DMS153 treated with DMSO at 0.1 percent for 48 hours (cell line): ENCODE measurements at regions not wholly inside any gene's neighbourhood (a gene's known extent, or its start where the extent isn't known, plus 50 kb on each side); places are given as distances from the start of the nearest gene placed in this dataset.
A peak's percentile ranks its signal among the peaks of the same experiment; 100 is the strongest.

Experiments
- DNase-seq: peaks from one replicate; lab custom pipeline; 2025; ENCODE audit not compliant: unreplicated experiment; lab: John Stamatoyannopoulos, UW

DNA sequence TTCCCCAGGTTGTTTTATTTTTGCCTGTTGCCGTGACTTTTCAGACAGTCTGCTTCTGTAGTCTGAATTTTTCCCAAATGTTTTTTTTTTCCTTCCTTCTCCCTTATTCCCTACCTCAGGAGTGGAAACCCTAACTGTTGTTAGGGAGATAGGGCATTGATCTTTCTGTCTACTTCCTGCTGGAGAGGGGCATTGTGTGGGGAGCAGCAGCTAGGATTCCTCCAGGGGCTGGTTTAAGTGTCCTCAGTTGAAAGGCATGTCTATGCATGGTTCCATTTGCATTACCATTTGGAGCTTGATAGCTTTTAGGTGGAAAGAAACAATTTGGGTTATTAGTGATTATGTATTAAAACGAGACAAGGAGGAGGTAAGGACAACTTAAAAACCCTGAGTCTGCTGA, 383.9 kb downstream of the DCAF12L2 start:
- no peak for DNase-seq

DNA sequence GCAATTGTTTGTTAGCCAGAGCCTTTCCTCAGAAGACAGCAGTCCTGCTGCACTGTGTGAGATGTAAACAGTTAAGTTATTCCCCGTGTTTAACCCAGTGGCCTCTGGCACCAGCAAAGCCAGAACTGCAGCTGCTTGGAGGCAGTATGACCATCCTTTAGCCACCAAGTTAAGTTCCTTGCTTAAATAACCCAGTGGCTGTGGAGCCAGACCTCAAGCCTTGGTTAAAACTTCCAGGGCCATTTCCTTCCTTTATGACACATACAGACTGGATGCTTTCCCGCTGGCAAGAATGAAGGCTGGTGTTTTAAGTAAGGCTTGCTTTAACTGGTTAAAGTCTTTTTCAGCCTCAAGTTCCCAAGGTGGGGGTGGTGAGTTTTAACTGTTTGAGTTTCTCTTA, 379.8 kb downstream of the DCAF12L2 start:
- no peak for DNase-seq

DNA sequence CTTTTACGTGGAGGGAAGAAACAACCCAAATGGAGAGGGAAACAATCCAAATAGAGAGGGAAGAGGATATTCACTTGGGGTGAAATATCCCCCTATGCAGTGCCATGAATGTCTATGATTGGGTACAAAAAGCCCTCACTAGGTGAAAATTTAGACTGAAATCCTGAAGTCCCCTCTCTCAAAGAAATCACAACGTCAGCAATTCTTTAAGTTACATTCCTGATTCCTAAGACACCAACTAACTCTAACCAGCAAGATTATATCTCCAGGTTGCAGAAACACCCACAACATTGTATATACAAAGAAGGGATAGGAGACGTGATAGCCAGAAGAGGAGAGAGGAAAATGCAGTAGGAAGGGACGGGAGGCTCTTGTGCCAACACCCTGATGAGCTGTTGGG, 374.3 kb downstream of the DCAF12L2 start:
- no peak for DNase-seq

DNA sequence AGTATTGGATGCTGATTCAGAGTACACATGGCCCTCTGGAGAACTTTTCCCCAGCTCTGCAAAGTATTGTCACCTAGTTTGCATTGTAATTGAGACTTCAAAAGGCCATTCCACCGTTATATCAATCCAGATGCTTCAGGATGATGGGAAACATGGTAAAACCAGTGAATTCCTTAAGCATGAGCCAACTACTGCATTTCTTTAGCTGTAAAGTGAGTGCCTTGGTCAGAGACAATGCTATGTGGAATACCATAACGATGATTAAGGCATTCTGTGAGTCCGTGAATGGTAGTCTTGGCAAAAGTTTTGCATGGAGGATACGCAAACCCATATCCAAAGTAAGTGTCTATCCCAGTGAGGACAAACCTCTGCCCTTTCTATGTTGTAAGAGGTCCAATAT, 355.2 kb downstream of the DCAF12L2 start:
- no peak for DNase-seq

DNA sequence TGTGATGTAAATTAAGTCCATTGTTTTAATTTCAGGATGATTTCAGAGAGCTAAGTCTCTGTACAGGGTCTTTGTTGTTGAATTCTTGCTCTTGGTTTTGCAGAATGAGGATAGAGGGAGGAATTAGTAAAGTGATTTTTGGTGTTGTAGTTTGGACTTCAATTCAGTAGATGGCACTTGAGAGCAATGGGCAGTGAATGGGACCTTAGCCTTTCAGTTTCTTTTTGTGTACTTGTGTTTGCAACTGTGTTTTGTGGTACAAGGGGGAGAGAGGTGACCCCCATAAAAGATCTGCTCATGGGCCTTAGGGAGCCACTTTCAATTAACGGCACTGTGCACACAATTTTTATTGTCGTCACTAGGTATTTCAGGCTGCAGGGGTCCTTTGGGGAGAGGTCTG, 340.0 kb downstream of the DCAF12L2 start:
- DNase-seq: no peak

DNA sequence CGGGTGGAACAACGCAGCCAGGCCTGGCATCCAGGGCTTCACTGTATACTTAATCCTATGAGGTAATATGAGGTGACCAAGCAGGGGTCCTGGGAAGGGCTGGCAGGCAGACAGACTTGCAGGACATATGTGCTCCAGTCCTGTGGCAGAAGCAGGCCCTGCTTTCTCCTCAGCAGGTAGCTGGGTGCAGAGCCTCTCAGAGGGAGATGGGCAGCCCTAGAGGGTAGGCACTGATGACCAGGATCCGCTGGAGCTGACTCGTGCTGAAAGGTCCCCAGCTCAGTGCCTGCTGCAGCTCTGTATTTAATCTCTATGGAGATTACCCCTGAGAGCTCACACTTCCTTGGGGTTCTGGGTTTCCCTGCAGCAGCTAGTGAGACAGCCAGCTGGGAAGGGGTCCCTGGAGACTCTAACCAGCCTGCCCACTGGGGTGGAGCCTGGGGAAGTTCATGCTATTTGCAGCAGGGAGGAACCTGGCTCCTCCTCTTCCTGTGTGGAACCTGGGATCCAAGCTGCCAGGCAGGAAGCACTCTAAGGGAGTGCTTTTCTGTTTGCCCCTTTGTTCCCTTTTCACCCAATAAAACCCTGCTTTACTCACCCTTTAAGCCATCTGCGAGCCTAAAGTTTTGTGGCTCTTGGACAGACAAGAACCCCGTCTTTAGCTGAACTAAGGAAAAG, 339.2 kb downstream of the DCAF12L2 start:
- DNase-seq: no peak

DNA sequence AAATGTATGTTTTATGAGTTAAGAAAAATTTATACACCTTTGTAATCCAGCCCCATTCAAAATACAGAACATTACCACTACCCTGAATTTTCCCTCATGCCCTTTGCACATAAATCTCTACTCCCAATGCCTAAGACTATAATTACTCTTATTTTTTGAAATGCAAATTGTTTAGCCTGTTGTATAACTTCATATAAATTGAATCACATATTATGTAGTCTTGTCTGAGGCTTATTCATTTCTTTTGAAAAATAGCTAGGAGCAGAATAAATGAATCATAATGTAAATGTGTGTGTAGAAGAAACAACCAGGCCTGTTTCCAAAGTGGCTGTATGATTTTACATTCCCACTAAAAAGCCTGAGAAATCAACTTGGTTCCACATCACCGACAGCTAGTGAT, 319.8 kb downstream of the DCAF12L2 start:
- no peak for DNase-seq

DNA sequence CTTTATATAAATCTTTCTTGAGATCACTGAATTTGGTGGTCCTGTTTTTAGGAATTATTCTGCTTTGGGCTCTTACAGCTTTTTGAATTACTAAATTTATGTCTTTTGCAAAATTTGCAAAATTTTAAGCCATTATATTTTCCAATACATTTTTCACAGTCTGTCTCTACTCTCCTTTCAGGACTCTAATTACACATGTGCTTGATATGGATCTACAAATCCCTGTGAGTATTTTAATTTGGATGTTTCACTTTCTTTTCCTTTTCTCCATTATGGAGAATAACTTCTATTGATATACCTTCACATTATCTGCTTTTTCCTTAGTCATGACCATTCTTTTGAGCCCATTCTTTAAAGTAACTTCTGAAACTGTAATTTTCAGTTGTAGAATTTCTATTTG, 315.4 kb downstream of the DCAF12L2 start:
- no peak for DNase-seq

DNA sequence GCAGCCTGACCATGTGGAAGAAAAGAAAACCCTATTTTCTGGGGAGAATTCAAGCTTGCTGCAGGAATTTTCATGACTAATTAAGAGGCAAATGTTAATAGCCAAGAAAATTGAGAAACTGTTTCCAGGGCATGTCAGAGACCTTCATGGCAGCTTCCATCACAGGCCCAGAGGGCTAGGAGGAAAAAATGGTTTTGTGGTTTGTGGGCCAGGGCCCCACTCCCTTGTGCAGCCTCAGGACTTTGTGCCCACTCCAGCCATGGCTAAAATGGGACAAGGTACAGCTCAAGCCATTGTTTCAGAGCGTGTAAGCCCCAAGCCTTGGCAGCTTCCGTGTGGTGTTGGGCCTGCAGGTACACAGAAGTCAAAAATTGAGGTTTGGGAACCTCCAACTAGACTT, 282.9 kb downstream of the DCAF12L2 start:
- DNase-seq: no peak

DNA sequence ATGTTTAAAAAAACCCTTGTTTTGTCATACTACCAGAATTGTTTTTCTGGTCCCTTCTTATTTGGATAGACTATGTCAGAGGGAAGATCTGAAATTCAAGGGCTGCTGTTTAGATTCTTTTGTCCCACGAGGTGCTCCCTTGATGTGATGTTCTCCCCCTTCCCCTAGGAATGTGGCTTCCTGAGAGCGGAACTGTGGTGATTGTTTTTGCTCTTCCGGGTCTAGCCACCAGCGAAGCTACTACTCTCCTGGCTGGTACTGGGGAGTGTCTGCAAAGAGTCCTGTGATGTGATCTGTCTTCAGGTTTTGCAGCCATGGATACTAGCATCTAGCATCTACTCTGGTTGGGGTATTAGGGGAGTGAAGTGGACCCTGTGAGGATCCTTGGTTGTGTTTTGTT, 271.1 kb downstream of the DCAF12L2 start:
- no peak for DNase-seq

DNA sequence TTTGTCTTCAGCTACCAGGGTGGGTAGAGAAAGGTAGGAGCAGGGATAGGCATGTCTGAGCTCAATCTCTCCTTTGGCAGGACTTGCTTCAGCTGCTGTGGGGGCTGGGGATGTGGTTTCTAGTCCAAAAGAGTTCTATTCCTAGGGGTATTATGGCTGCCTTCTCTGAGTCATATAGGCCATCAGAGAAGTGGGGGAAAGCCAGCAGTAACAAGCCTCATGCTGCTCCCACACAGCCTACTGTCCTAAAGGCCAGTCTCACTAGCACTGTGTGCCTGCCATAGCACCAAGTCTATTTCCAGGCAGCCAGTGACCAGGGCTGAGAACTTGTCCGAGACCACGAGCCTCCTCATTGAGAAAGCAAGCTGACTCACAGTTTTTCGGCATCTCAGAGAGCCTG, 270.6 kb downstream of the DCAF12L2 start:
- DNase-seq: no peak

DNA sequence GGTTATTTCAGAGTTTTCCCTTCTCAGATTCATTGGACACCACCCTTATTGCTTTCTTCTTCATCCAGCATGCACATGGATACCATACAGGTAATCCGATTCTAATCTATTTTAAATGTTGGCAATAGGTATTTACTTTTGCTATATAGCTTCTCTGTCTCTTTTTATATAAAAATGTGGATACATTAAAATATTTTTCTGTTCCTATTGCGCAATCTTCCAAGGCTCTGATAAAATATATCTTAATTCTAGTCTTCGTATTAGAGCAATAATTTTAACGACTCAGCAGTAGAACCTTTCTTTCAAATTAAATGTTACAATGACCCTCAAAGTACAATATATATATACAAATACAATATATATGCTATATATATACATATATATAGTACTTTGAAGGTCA, 239.8 kb downstream of the DCAF12L2 start:
- no peak for DNase-seq

DNA sequence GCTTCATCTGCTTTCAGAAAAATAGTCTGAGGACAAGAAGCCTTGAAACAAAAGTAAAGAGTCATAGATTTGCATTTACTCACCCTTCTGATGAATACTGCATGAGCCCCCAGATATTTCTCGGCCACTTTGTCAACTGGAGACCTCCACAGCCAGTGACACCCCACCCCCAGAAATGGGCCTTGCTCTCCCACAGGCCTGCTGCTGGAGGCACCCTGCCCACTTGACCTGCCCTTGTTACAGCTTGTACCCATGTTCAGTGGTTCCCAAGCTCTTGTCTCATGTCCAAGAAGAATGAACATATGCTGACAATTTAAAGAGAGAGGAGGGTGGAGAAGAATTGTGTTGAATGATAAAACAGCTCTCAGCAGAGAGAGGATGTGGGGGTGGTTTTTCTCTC, 225.1 kb downstream of the DCAF12L2 start:
- DNase-seq: no peak

DNA sequence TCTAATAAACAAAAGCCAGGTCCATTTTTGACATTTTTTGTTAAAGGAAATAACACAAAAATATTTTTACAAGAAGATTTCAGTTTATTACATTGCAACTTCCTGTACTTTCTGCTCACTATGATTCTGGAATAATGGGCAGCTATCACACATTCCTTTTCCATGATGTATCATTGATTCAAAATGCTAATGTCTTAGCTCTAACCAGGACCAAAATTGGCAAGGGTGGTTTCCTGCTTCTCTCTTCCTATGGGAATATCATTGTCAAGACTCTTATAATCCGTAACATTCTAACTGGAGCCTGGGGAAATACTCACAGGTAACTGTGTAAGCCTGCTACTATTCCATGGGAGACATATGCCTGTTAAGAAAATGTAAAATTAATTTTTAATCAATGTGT, 218.6 kb downstream of the DCAF12L2 start:
- no peak for DNase-seq

DNA sequence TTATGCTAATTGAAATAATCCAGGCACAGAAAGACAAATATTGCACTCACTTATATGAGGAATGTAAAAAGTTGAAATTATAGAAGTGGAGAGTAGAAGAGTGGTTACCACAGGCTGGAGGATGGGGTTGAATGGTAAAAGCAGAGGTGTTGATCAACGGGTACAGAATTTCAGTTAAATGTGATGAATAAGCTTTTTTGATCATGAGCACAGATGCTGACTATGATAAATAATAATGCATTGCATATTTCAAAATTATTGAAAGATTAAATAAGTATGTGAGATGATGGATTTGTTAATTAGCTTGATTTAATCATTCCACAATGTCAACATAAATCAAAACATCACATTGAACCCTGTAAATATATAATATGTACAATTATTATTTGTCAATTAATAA, 213.1 kb downstream of the DCAF12L2 start:
- no peak for DNase-seq

DNA sequence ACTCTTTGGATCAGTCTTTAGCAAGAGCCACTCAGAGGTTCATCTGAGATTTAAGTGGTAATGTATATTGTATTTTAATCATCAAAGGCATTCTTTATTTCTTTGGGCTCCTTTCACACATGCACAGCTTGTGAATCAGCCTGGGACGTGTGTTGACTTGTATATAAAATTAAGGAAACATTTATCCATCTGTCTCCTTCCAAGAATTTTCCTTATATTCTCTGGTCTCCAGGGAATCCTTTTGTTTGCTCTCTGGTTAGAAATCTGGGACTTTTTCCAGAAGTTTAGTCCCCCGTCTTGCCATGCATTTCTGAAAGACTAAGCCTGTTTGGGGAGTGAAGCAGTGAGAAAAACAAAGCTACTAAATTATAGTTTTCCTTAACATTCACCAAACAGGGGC, 212.3 kb downstream of the DCAF12L2 start:
- DNase-seq: no peak

DNA sequence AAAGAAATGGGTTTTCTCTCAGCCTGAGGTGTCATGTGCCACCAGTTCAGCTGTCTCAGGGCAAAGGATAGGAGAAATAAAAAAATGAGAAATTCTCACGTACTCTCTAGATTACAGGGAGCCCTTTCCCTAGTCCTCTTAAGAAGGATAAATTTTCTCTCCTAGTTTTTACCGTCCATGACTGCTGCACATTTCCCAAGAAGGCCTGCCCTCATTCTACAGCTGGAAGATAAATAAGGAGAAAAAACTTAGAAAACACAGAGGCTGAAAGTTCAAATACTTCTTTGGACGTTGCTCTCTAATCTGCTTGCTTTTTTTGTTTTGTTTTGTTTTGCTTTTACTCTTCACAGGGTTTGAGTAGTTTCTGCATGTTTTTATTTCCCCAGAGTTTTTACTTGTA, 211.9 kb downstream of the DCAF12L2 start:
- DNase-seq: no peak

DNA sequence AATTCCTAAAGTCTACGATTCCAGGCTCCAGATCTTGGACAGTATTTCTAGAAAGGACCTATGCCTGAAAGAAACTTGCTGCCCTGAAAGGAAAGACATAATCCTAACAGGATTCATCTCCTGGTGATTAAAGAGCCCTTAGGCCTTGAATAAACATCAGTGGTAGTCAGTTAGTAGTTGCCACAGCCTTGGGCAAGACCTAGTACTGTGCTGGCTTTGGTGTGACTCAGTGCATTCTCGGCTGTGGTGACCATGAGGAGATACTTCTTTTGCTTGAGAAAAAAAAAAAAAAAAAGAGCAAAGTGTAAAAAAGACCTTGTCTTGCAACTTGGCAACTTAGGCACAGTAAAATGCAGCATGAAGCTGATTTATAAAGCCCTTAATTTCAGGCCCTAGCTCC, 188.2 kb downstream of the DCAF12L2 start:
- DNase-seq: no peak

DNA sequence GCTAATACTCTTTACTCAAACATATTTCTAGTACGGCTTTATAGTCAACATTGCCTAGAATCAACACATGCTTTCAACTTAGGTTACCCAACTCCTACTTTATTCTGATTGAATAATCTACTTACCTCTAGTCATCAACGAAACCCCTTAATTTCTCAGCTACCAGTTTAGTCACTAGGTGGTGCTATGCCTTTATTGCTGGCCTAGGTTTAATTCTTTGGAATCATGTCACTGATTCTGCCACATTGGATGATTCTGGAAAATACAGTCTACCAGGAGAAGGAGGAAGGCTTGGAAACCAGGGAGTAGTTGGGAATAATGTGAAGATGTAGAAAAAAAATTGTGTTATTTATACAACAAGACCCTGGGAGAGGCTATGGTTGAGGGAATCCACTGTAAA, 167.7 kb downstream of the DCAF12L2 start:
- peak; percentile 47 for DNase-seq

DNA sequence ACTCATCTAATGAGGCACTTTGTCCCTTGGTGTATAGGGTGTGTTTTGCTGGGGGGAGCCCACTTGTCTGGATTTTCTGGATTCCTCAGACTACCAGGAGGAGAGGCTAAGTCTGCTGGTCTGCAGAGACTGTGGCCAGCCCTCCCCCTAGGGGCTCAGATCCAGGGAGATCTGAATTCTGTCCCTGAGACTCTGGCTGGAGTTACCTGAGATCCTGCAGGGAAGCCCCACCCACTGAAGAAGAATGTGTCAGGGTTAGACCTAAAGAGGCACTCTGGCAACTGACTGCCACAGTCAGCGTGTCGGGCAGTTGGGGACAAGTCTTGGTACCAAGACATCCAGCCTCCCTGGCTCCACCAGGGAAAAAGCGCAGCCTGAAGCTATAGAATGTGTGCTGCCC, 138.9 kb downstream of the DCAF12L2 start:
- no peak for DNase-seq

DNA sequence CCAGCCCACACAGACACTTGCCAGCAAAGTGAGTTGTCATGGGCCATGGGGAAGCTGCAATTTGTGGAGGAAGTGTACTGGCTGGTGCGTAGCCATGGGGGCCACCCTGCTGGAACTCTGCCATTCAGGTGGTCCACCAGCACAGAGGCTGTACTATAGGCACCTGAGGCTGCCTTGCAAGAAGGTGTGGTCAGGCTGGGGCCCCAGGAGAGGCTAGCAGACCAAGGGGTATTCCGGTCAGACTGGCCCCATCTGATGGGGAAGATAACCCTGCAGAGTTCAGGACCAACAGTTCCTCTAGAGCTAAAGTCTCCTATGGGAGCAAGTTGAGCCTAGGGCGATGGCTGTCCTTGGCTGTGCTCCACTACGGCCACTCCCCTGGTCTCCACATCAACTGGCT, 136.1 kb downstream of the DCAF12L2 start:
- DNase-seq: no peak

DNA sequence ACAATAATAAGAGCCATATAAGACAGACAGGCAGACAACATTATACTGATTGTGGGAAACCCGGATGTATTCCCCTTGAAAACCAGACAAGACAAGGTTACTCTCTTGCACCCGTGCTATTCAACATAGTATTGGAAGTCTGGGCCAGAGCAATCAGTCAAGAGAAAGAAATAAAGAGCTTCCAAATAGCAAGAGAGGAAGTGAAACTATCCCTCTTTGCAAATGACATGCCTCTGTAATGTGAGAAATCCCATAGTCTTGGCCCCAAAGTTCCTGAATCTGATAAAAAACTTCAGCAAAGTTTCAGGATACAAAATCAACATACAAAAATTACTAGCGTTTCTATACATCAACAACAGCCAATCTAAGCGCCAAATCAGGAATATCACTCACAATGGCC, 102.1 kb downstream of the DCAF12L2 start:
- DNase-seq: no peak

DNA sequence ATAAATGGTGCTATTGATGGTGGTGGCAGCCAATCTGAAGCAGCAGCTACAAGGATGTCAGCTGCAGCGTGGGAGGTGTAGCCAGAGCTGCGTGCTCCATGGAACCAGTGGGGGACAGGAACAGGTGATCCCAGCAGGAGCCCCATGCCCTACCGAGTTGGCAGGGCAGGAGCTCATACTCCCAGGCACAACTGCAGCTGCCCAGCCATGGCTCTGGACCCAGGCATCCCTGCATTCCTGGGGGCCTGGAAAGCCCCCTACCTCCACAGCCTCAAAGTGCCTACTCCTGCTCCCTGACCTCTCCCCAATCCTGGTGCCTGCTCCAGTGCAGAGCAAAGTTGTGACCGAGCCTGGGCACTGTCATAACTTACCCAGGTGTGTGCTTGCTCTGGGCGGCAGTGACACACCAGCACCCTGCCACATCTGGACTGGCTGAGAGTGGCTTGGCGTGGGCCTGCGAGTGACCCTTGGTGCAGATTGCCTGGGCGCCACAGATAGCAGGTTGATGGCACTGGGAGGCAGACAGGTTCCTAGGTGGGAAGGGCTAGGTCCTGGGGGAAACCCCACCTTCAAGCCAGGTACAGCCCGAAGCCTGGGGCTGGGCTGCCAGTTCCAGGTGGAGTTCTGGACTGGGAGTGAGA, 101.1 kb downstream of the DCAF12L2 start:
- no peak for DNase-seq
